Osteocyte (in vitro differentiated cells): ENCODE measurements at regions not wholly inside any gene's neighbourhood (a gene's known extent, or its start where the extent isn't known, plus 50 kb on each side); places are given as distances from the start of the nearest gene placed in this dataset.
"Not testable (repeated sequence)": the region's sequence is repeated elsewhere in the genome, so short reads cannot be mapped to it uniquely, and the experiment has no call there.

Source experiments
- DNase-seq: peaks from one replicate; pipeline ENCODE4 v3.0.0; 2021; ENCODE audit warnings: mixed read lengths; ENCODE audit not compliant: unreplicated experiment; ENCODE audit errors: extremely low spot score
- H3K27ac Mint-ChIP-seq: one replicate; pipeline ENCODE4 v1.8.0; 2021; ENCODE audit warnings: mild to moderate bottlenecking, mixed read lengths; ENCODE audit not compliant: unreplicated experiment
- H3K27me3 Mint-ChIP-seq: one replicate; pipeline ENCODE4 v1.8.0; 2021; ENCODE audit warnings: mixed read lengths; ENCODE audit not compliant: unreplicated experiment
- H3K36me3 Mint-ChIP-seq: one replicate; pipeline ENCODE4 v1.8.0; 2021; ENCODE audit warnings: mixed read lengths; ENCODE audit not compliant: unreplicated experiment
- H3K4me1 Mint-ChIP-seq: one replicate; pipeline ENCODE4 v1.8.0; 2021; ENCODE audit warnings: mixed read lengths; ENCODE audit not compliant: unreplicated experiment
- H3K4me3 Mint-ChIP-seq: one replicate; pipeline ENCODE4 v1.8.0; 2021; ENCODE audit warnings: mild to moderate bottlenecking, moderate library complexity, mixed read lengths; ENCODE audit not compliant: unreplicated experiment
- H3K9me3 Mint-ChIP-seq: one replicate; pipeline ENCODE4 v1.8.0; 2021; ENCODE audit warnings: mixed read lengths; ENCODE audit not compliant: unreplicated experiment
- TF ChIP-seq, protein P1 (sequence below): fragments of 200-600 bp; sonication (generic); IDR thresholded peaks from 2 replicates; pipeline ENCODE4 v1.5.0; 2021; ENCODE audit warnings: antibody characterized with exemption, mild to moderate bottlenecking, moderate library complexity

GRCh38 chr20:11702721-11703518 lies 214.8 kb upstream of the BTBD3 start:
- Mint-ChIP-seq H3K9me3 (peaks cover 10% of the 10 kb centered on the region), H3K36me3 (no peaks in the 10 kb centered on the region), H3K4me3 (no peak overlapping the region), H3K27ac (no peak overlapping the region), H3K27me3 (peaks cover 2% of the 10 kb centered on the region), H3K4me1 (no peaks in the 10 kb centered on the region)
- DNase-seq: no peak
- TF ChIP-seq, protein P1, sequence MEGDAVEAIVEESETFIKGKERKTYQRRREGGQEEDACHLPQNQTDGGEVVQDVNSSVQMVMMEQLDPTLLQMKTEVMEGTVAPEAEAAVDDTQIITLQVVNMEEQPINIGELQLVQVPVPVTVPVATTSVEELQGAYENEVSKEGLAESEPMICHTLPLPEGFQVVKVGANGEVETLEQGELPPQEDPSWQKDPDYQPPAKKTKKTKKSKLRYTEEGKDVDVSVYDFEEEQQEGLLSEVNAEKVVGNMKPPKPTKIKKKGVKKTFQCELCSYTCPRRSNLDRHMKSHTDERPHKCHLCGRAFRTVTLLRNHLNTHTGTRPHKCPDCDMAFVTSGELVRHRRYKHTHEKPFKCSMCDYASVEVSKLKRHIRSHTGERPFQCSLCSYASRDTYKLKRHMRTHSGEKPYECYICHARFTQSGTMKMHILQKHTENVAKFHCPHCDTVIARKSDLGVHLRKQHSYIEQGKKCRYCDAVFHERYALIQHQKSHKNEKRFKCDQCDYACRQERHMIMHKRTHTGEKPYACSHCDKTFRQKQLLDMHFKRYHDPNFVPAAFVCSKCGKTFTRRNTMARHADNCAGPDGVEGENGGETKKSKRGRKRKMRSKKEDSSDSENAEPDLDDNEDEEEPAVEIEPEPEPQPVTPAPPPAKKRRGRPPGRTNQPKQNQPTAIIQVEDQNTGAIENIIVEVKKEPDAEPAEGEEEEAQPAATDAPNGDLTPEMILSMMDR: no peak

DNA sequence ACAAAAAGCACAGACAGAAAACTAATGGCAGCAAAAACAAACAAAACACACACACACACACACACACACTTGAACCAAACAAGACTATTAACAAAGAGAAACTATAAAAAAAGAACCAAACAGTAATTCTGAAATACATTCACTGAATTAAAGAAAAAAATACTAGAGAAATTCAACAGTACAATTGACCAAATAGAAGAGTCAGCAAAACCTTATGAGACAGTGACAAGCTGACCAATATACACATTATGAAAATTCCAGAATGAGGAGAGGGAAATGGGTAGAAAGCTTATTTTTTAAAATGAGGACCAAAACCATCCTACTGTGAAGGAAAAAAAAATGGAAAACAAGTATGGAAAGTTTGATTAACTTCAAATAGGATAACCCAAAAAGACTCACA lies 212.2 kb upstream of the BTBD3 start:
- no peaks in the 10 kb centered on the region for H3K36me3 Mint-ChIP-seq
- H3K27me3 Mint-ChIP-seq: peaks cover 2% of the 10 kb centered on the region
- no peak overlapping the region for H3K27ac Mint-ChIP-seq
- H3K4me3 Mint-ChIP-seq: no peak overlapping the region
- H3K9me3 Mint-ChIP-seq: peaks cover 12% of the 10 kb centered on the region
- DNase-seq: no peak
- H3K4me1 Mint-ChIP-seq: no peaks in the 10 kb centered on the region
- TF ChIP-seq, protein P1: no peak

DNA sequence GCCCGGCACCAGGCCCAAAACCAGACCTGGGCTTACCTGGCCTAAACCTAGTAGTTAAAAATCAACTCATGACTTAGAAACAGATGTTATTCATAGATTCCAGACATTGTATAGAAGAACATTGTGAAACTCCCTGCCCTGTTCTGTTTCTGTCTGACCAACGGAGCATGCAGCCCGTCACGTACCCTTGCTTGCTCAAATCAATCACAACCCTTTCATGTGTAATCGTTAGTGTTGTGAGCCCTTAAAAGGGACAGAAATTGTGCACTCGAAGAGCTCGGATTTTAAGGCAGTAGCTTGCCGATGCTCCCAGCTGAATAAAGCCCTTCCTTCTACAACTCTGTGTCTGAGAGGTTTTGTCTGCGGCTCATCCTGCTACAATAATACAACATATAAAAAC lies 209.5 kb upstream of the BTBD3 start:
- not testable (repeated sequence) for H3K27ac Mint-ChIP-seq, H3K4me1 Mint-ChIP-seq, DNase-seq, H3K4me3 Mint-ChIP-seq, H3K27me3 Mint-ChIP-seq, H3K36me3 Mint-ChIP-seq
- H3K9me3 Mint-ChIP-seq: peaks cover 13% of the 10 kb centered on the region

DNA sequence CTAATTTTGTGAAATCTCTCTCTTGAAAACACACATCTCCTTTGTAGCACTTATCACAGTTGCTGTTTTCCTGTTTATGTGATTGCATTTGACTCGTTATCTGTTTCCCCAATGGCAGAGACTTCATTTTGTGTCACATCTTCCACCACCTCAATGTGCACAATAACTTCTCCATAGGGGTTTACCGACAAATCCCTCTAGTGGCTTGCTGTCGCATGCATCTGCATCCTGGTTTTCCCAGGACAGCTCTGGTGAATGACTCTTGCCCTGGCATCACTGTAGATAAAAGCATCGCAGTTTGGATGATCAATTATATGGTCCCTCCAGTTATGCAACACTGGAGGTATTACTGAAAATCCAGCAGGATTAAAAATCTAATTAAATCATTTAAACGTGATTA lies 206.5 kb upstream of the BTBD3 start:
- no peaks in the 10 kb centered on the region for H3K36me3 Mint-ChIP-seq
- H3K4me3 Mint-ChIP-seq: no peak overlapping the region
- no peaks in the 10 kb centered on the region for H3K27me3 Mint-ChIP-seq
- TF ChIP-seq, protein P1: no peak
- H3K9me3 Mint-ChIP-seq: peaks cover 4% of the 10 kb centered on the region
- H3K27ac Mint-ChIP-seq: no peak overlapping the region
- no peak for DNase-seq
- peaks cover 18% of the 10 kb centered on the region for H3K4me1 Mint-ChIP-seq

GRCh38 chr20:11712639-11713160 lies 205.0 kb upstream of the BTBD3 start:
- Mint-ChIP-seq H3K36me3 (no peaks in the 10 kb centered on the region), H3K27ac (no peak overlapping the region), H3K9me3 (peaks cover 3% of the 10 kb centered on the region), H3K27me3 (no peaks in the 10 kb centered on the region), H3K4me1 (peaks cover 26% of the 10 kb centered on the region), H3K4me3 (no peak overlapping the region)
- no peak for DNase-seq
- TF ChIP-seq, protein P1: no peak
